PFSK-1 (cell line): ENCODE measurements at regions not wholly inside any gene's neighbourhood (a gene's known extent, or its start where the extent isn't known, plus 50 kb on each side); places are given as distances from the start of the nearest gene placed in this dataset.

Source experiments
- FOXP2 ChIP-seq: optimal IDR thresholded peaks from 2 replicates; pipeline ENCODE3; 2011; ENCODE audit warnings: borderline replicate concordance, control low read depth, inconsistent platforms; ENCODE audit not compliant: insufficient read depth; ENCODE audit errors: extremely low read length, extremely low read depth
- POLR2AphosphoS5 ChIP-seq: IDR thresholded peaks from 2 replicates; pipeline ENCODE4 v1.6.1; 2012; ENCODE audit warnings: low read depth, mild to moderate bottlenecking, control low read depth, low read length, moderate library complexity
- REST ChIP-seq, 2 experiments: IDR thresholded peaks; 2 replicates each; pipeline versions ENCODE4 v1.6.1 to v1.8.0; 2011 to 2012; ENCODE audit warnings: low read depth in 2 of 2, low read length in 2 of 2, control low read depth in 1 of 2, inconsistent platforms in 1 of 2, mild to moderate bottlenecking in 1 of 2, moderate library complexity in 1 of 2; ENCODE audit not compliant: insufficient read depth in 1 of 2
- SIN3A ChIP-seq: IDR thresholded peaks from 2 replicates; pipeline ENCODE4 v1.6.1; 2012; ENCODE audit warnings: mild to moderate bottlenecking, low read length, moderate library complexity, borderline replicate concordance; ENCODE audit not compliant: insufficient read depth
- TAF1 ChIP-seq: IDR thresholded peaks from 2 replicates; pipeline ENCODE4 v1.6.1; 2012; ENCODE audit warnings: low read length, control low read depth, borderline replicate concordance; ENCODE audit not compliant: insufficient read depth

GRCh38 chr1:98086156-98086555, 165.3 kb upstream of the DPYD start:
- TF ChIP-seq POLR2AphosphoS5 (no peak), SIN3A (no peak), REST (IDR thresholded peaks at IDR 0.05; ENCODE audit: insufficient read depth in 1 of 2, low read depth in 2 of 2, low read length in 2 of 2) (no peak), TAF1 (no peak), FOXP2 (no peak)
